Activated CD8-positive, alpha-beta T cell treated with anti-CD3 and anti-CD28 coated beads for 36 hours (primary cell): ENCODE measurements at regions not wholly inside any gene's neighbourhood (a gene's known extent, or its start where the extent isn't known, plus 50 kb on each side); places are given as distances from the start of the nearest gene placed in this dataset.

Experiments
- ATAC-seq: fragments of 200-7000 bp; cut with Tn5 transposase; one replicate; pipeline ENCODE4 v1.10.0; 2021; ENCODE audit warnings: mild to moderate bottlenecking, moderate library complexity
- CTCF ChIA-PET: fragments of 350-600 bp; sonication (Branson Sonifier 250); formaldehyde crosslinking; loops from one replicate; lab custom pipeline; 2021; ENCODE audit warnings: antibody characterized with exemption; lab: Charles Lee
- POLR2A ChIA-PET: fragments of 350-600 bp; sonication (Branson Sonifier 250); formaldehyde crosslinking; loops from one replicate; lab custom pipeline; 2021; ENCODE audit warnings: antibody characterized with exemption; lab: Charles Lee
- DNase-seq: peaks from one replicate; pipeline ENCODE4 v3.0.0-alpha.2; 2020
- H3K27ac Mint-ChIP-seq: one replicate; pipeline ENCODE4 v1.8.0; 2021; ENCODE audit warnings: mild to moderate bottlenecking, mixed read lengths
- H3K27me3 Mint-ChIP-seq: one replicate; pipeline ENCODE4 v1.8.0; 2021; ENCODE audit warnings: mixed read lengths
- H3K36me3 Mint-ChIP-seq: one replicate; pipeline ENCODE4 v1.8.0; 2021; ENCODE audit warnings: low read depth, mixed read lengths
- H3K4me1 Mint-ChIP-seq: one replicate; pipeline ENCODE4 v1.8.0; 2021; ENCODE audit warnings: low read depth, mixed read lengths
- H3K4me3 Mint-ChIP-seq: one replicate; pipeline ENCODE4 v1.8.0; 2021; ENCODE audit warnings: mild to moderate bottlenecking, moderate library complexity, mixed read lengths
- H3K9me3 Mint-ChIP-seq: one replicate; pipeline ENCODE4 v1.8.0; 2021; ENCODE audit warnings: mixed read lengths
- intact Hi-C: fragments of 100-400 bp; cut with micrococcal nuclease; formaldehyde crosslinking; loops from one replicate; pipeline ENCODE4 v1.10.0; 2022
- TF ChIP-seq, protein P1 (sequence below): fragments of 200-600 bp; IDR thresholded peaks from one replicate; pipeline ENCODE4 v1.8.0; 2022; ENCODE audit warnings: antibody characterized with exemption, mild to moderate bottlenecking

DNA sequence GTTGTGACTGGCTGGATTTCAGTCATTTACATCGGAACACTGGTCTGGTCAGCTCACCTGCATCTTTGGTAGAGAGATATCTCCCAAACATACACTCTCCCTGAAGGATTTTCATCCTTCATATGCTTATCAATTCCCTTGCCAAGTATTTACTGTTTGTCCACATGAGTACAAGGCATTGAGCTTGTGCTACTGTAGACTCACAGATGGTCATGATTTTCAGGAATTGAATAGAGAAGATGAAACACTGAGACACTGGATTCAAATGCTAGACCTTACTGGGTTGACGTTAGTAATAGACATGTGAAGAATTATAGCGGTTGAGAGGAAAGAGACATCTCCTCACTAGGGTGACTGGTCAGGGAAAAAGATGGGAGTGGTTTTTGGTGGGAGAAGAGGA, 62.9 kb upstream of the ABL1 start:
- Mint-ChIP-seq H3K9me3 (peaks cover 4% of the 10 kb centered on the region), H3K36me3 (no peaks in the 10 kb centered on the region), H3K4me3 (no peak overlapping the region), H3K27ac (no peak overlapping the region), H3K27me3 (no peaks in the 10 kb centered on the region), H3K4me1 (peaks cover 23% of the 10 kb centered on the region)
- CTCF ChIA-PET, result interaction anchor here (1.0 to 2.6 kb wide), 10 partner anchors 12 to 274 kb away, joined by 3 to 26 read pairs (median 4); no protein-coding TSS in a partner anchor
- intact Hi-C loops, result loop anchor here (5.0 kb wide), 1 partner anchor 90 kb away; no protein-coding TSS in a partner anchor
- POLR2A ChIA-PET, result interaction anchor here (1.3 kb wide), 1 partner anchor 63 kb away, joined by 3 read pairs; the partner anchor contains the start of gene ABL1
- ATAC-seq (no peak), DNase-seq (no peak)
- TF ChIP-seq, protein P1, sequence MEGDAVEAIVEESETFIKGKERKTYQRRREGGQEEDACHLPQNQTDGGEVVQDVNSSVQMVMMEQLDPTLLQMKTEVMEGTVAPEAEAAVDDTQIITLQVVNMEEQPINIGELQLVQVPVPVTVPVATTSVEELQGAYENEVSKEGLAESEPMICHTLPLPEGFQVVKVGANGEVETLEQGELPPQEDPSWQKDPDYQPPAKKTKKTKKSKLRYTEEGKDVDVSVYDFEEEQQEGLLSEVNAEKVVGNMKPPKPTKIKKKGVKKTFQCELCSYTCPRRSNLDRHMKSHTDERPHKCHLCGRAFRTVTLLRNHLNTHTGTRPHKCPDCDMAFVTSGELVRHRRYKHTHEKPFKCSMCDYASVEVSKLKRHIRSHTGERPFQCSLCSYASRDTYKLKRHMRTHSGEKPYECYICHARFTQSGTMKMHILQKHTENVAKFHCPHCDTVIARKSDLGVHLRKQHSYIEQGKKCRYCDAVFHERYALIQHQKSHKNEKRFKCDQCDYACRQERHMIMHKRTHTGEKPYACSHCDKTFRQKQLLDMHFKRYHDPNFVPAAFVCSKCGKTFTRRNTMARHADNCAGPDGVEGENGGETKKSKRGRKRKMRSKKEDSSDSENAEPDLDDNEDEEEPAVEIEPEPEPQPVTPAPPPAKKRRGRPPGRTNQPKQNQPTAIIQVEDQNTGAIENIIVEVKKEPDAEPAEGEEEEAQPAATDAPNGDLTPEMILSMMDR, result no peak

DNA sequence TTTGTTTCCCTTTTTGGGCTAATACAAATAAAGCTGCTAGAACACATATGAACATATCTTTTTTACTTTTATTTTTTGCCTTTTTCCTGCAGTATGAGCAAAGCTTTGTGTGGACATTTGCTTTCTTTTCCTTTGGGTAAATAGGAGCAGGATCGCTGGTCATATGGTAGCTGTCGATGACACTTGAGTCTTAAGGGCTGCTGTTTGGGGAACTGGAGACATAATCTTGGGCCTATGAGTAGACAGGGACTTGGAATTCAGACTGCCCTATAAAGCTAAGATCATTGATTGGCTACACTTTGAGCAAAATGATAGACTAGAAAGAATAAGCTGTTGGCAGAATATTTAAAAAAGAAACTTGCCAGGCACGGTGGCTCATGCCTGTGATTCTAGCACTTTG, 60.9 kb upstream of the ABL1 start:
- ChIA-PET POLR2A (interaction anchor here (0.6 to 1.1 kb wide), 2 partner anchors 40 to 478 kb away, joined by 3 read pairs; no protein-coding TSS in a partner anchor), CTCF (interaction anchor here (1.2 to 2.3 kb wide), 6 partner anchors 9 to 272 kb away, joined by 3 to 8 read pairs (median 4); no protein-coding TSS in a partner anchor)
- DNase-seq, result no peak
- intact Hi-C loops, result loop anchor here (5.0 kb wide), 1 partner anchor 88 kb away; no protein-coding TSS in a partner anchor
- Mint-ChIP-seq H3K4me1 (peaks cover 19% of the 10 kb centered on the region), H3K27ac (no peak overlapping the region), H3K4me3 (no peak overlapping the region), H3K9me3 (peaks cover 4% of the 10 kb centered on the region), H3K27me3 (no peaks in the 10 kb centered on the region), H3K36me3 (no peaks in the 10 kb centered on the region)
- ATAC-seq, result no peak
- TF ChIP-seq, protein P1, result no peak

DNA sequence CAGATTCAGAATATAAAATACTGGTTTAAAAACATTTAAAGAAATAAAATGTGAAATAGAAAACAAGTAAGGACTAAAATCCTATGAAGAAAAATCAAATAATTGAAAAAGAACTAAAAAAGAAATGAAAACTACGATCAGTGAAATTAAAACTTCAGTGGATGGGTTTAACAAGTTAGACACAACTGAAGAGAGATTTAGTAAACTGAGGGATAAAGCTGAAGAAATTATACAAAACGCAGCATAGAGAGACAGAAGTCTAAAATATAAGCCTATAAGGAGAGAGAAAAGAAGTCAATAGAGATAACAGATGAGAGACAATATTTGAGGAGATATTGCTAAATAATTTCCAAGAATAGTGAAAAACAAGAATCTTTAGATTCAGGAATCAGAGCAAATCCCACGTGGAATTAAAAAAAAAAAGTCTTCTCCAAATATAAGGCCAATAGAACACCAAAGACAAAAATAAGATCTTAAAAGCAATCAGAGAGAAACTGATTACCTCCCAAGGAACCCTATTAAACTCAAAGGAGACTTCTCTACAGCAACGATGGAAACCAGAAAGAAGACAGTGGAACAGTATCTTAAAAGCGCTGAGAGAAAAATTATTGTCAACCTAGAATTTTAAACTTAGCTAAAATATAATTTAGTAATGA, 59.6 kb upstream of the ABL1 start:
- intact Hi-C loops, result no loop called here
- DNase-seq, result no peak
- H3K27me3 Mint-ChIP-seq, result no peaks in the 10 kb centered on the region
- H3K9me3 Mint-ChIP-seq, result peaks cover 4% of the 10 kb centered on the region
- no peak overlapping the region for H3K27ac Mint-ChIP-seq
- CTCF ChIA-PET, result interaction anchor here (0.7 to 2.3 kb wide), 7 partner anchors 27 to 271 kb away, joined by 3 to 8 read pairs (median 3); no protein-coding TSS in a partner anchor
- no peak overlapping the region for H3K4me3 Mint-ChIP-seq
- TF ChIP-seq, protein P1, result no peak
- ATAC-seq, result no peak
- POLR2A ChIA-PET, result interaction anchor here (1.1 kb wide), 1 partner anchor 41 kb away, joined by 3 read pairs; no protein-coding TSS in a partner anchor
- H3K4me1 Mint-ChIP-seq, result peaks cover 19% of the 10 kb centered on the region
- no peaks in the 10 kb centered on the region for H3K36me3 Mint-ChIP-seq

DNA sequence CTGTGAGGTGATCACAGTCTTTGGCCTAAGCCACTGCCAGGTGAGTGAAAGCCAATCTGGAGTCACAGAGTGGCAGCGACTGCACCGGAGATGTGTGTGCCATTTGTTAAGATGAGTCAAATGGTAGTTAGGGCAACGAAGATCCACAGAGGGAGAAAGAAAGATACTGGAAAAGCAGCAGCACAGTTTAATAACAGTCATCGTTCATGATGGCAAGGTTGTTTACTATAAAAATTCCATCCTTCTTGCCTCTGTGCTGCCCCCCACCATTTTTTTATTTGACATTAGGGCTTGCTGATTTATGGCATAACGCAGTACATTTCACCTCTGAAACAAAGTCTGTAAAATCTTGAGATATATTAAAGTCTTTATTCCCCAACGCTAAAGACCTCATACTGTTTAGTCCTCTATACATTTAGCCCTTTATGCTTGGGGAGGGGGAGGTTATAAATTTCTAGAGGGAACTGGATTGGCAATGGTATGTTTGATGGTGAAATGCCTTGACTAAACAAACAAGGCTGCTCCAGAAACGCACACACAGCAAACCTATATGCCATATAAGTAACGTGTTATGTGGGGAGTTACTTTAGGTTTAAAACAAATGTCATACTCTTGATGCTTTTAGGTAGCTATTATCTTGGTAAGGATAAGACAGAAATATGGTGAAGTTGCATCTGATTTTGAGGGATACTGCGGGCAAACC, 55.8 kb upstream of the ABL1 start:
- no peak for DNase-seq
- Mint-ChIP-seq H3K27ac (no peak overlapping the region), H3K36me3 (no peaks in the 10 kb centered on the region), H3K9me3 (peaks cover 4% of the 10 kb centered on the region), H3K4me3 (no peak overlapping the region), H3K4me1 (peaks cover 13% of the 10 kb centered on the region), H3K27me3 (no peaks in the 10 kb centered on the region)
- intact Hi-C loops, result no loop called here
- POLR2A ChIA-PET, result no interaction called here
- CTCF ChIA-PET, result no interaction called here
- ATAC-seq, result no peak
- TF ChIP-seq, protein P1, result no peak
